ENCODE measurements at regions not wholly inside any gene's neighbourhood (a gene's known extent, or its start where the extent isn't known, plus 50 kb on each side); places are given as distances from the start of the nearest gene placed in this dataset.

GRCh38 chr22:27541836-27542235 lies 259.7 kb downstream of the MN1 start:
- DNase-seq (ENCODE audit: low read depth) = no peak

- no peak for DNase-seq (ENCODE audit: low read depth)
These were observed 259.0 kb downstream of the MN1 start for GRCh38 chr22:27542602-27543001.

GRCh38 chr22:27543460-27543859 lies 258.1 kb downstream of the MN1 start:
- DNase-seq (ENCODE audit: low read depth) = no peak

GRCh38 chr22:27545085-27545484 lies 256.5 kb downstream of the MN1 start:
- DNase-seq (ENCODE audit: low read depth) = no peak

- no peak for DNase-seq (ENCODE audit: low read depth)
These were observed 255.2 kb downstream of the MN1 start for GRCh38 chr22:27546157-27546935.

- DNase-seq (ENCODE audit: low read depth) = no peak
These were observed 250.2 kb downstream of the MN1 start for GRCh38 chr22:27551402-27551801.

GRCh38 chr22:27552176-27552575 lies 249.4 kb downstream of the MN1 start:
- no peak for DNase-seq (ENCODE audit: low read depth)

- DNase-seq (ENCODE audit: low read depth) = no peak
These were observed 248.7 kb downstream of the MN1 start for GRCh38 chr22:27552863-27553262.

GRCh38 chr22:27554106-27554811 lies 247.3 kb downstream of the MN1 start:
- DNase-seq (ENCODE audit: low read depth) = no peak

GRCh38 chr22:27554841-27555456 lies 246.6 kb downstream of the MN1 start:
- no peak for DNase-seq (ENCODE audit: low read depth)

- no peak for DNase-seq (ENCODE audit: low read depth)
These were observed 245.2 kb downstream of the MN1 start for GRCh38 chr22:27556371-27556770.

GRCh38 chr22:27557286-27558008 lies 244.1 kb downstream of the MN1 start:
- no peak for DNase-seq (ENCODE audit: low read depth)

GRCh38 chr22:27558658-27559371 lies 242.7 kb downstream of the MN1 start:
- no peak for DNase-seq (ENCODE audit: low read depth)

GRCh38 chr22:27560781-27561180 lies 240.8 kb downstream of the MN1 start:
- no peak for DNase-seq (ENCODE audit: low read depth)

GRCh38 chr22:27561286-27561904 lies 240.2 kb downstream of the MN1 start:
- DNase-seq (ENCODE audit: low read depth) = no peak

GRCh38 chr22:27564806-27565205 lies 236.8 kb downstream of the MN1 start:
- no peak for DNase-seq (ENCODE audit: low read depth)

- no peak for DNase-seq (ENCODE audit: low read depth)
These were observed 235.0 kb downstream of the MN1 start for GRCh38 chr22:27566602-27567001.

GRCh38 chr22:27568265-27568664 lies 233.3 kb downstream of the MN1 start:
- no peak for DNase-seq (ENCODE audit: low read depth)

- DNase-seq (ENCODE audit: low read depth) = no peak
These were observed 229.9 kb downstream of the MN1 start for GRCh38 chr22:27571463-27572277.

GRCh38 chr22:27572278-27572666 lies 229.3 kb downstream of the MN1 start:
- no peak for DNase-seq (ENCODE audit: low read depth)

All from activated T-cell treated with anti-CD3 and anti-CD28 coated beads for 24 hours (primary cell).